GM12878 (cell line): ENCODE measurements at regions not wholly inside any gene's neighbourhood (a gene's known extent, or its start where the extent isn't known, plus 50 kb on each side); places are given as distances from the start of the nearest gene placed in this dataset.

ENCODE experiments used
- ATAC-seq: fragments of 200-7000 bp; cut with Tn5 transposase; 3 replicates; pipeline ENCODE4 v1.9.1; 2020; ENCODE audit warnings: mild to moderate bottlenecking, moderate library complexity
- BruUV-seq: library from RNA; stranded (reverse); fragments of 400-500 nt; replicated peaks from 2 replicates; lab custom pipeline; 2021; lab: Mats Ljungman, UMichigan
- CTCF ChIA-PET: fragments of 300-600 bp; sonication (Branson Sonifier 250); formaldehyde crosslinking; extraction: SDS; loops from one replicate; lab custom pipeline; 2021; ENCODE audit warnings: inconsistent platforms; lab: Yijun Ruan, JAX
- POLR2A ChIA-PET: fragments of 350-600 bp; formaldehyde crosslinking; extraction: SDS; loops from one replicate; lab custom pipeline; 2021; ENCODE audit warnings: inconsistent platforms; lab: Charles Lee
- RAD21 ChIA-PET: fragments of 300-600 bp; sonication (Branson Sonifier 250); formaldehyde crosslinking; loops from one replicate; lab custom pipeline; 2023; ENCODE audit warnings: antibody characterized with exemption; ENCODE audit not compliant: unreplicated experiment; lab: Charles Lee
- SMC1A ChIA-PET: fragments of 300-600 bp; sonication (Branson Sonifier 250); formaldehyde crosslinking; loops from one replicate; lab custom pipeline; 2023; ENCODE audit not compliant: unreplicated experiment, uncharacterized antibody; lab: Charles Lee
- DNase-seq: peaks from one replicate; pipeline ENCODE4 v3.0.0-alpha.2; 2011; ENCODE audit warnings: low read depth, low spot score
- FAIRE-seq: peaks from 3 replicates; lab custom pipeline; 2011; peaks lifted over from hg19 to GRCh38; lab: Jason Lieb, UNC
- H2AFZ ChIP-seq: 2 replicates; pipeline ENCODE4 v1.6.0; 2011; ENCODE audit warnings: low read depth, low read length, control low read depth; ENCODE audit not compliant: control insufficient read depth
- H3K27ac ChIP-seq: 2 replicates; pipeline ENCODE4 v1.5.1; 2011; ENCODE audit warnings: control low read depth; ENCODE audit not compliant: control insufficient read depth, insufficient read depth
- H3K27me3 ChIP-seq, 2 experiments: replicated peaks in 1 of 2; 2 replicates each; pipeline versions ENCODE4 v1.6.0 to v1.6.1; 2011; ENCODE audit warnings: low read length in 1 of 2; ENCODE audit not compliant: control insufficient read depth in 2 of 2, insufficient read depth in 2 of 2
- H3K36me3 ChIP-seq, 2 experiments: 2 replicates each; pipeline ENCODE4 v1.5.1; 2011; ENCODE audit warnings: low read length in 1 of 2; ENCODE audit not compliant: control insufficient read depth in 2 of 2, insufficient read depth in 2 of 2
- H3K4me1 ChIP-seq: 2 replicates; pipeline ENCODE4 v1.6.1; 2011; ENCODE audit warnings: mild to moderate bottlenecking, low read length, moderate library complexity, mixed read lengths; ENCODE audit not compliant: control insufficient read depth, insufficient read depth
- H3K4me2 ChIP-seq: 2 replicates; pipeline ENCODE4 v1.6.0; 2011; ENCODE audit warnings: control low read depth; ENCODE audit not compliant: control insufficient read depth, insufficient read depth
- H3K4me3 ChIP-seq: fragments of 200-600 bp; sonication (generic); 2 replicates; pipeline ENCODE4 v1.5.1; 2016
- H3K79me2 ChIP-seq: 2 replicates; pipeline ENCODE4 v1.6.0; 2011; ENCODE audit warnings: low read length; ENCODE audit not compliant: control insufficient read depth, insufficient read depth
- H3K9ac ChIP-seq: 2 replicates; pipeline ENCODE4 v1.8.0; 2011; ENCODE audit warnings: low read length, control low read depth, mixed read lengths; ENCODE audit not compliant: control insufficient read depth, insufficient read depth
- H3K9me3 ChIP-seq: replicated peaks from 3 replicates; pipeline ENCODE4 v1.5.1; 2011; ENCODE audit warnings: mild to moderate bottlenecking, low read length; ENCODE audit not compliant: control insufficient read depth, insufficient read depth
- H4K20me1 ChIP-seq: 2 replicates; pipeline ENCODE4 v1.6.0; 2011; ENCODE audit not compliant: control insufficient read depth, insufficient read depth
- BMI1 ChIP-seq: fragments of 450-650 bp; IDR thresholded peaks from 2 replicates; pipeline ENCODE4 v1.6.1; 2016; ENCODE audit warnings: mild to moderate bottlenecking, moderate library complexity, borderline replicate concordance
- CBX3 ChIP-seq: fragments of 200-600 bp; sonication (generic); IDR thresholded peaks from 2 replicates; pipeline ENCODE4 v1.6.1; 2016; ENCODE audit warnings: low read depth, borderline replicate concordance
- FOXM1 ChIP-seq: IDR thresholded peaks from 2 replicates; pipeline ENCODE4 v1.6.1; 2012; ENCODE audit warnings: low read depth, mild to moderate bottlenecking, inconsistent platforms, low read length, moderate library complexity
- IKZF2 ChIP-seq, 2 experiments: fragments of 450-650 bp; IDR thresholded peaks; 2 replicates each; pipeline ENCODE4 v1.6.1; 2017; ENCODE audit warnings: mild to moderate bottlenecking in 2 of 2, moderate library complexity in 2 of 2
- NBN ChIP-seq: fragments of 450-650 bp; IDR thresholded peaks from 2 replicates; pipeline ENCODE4 v1.6.1; 2016
- NFYA ChIP-seq: IDR thresholded peaks from 2 replicates; pipeline ENCODE4 v1.6.1; 2011; ENCODE audit warnings: low read depth, mild to moderate bottlenecking, low read length, improper control_type of control experiment, borderline replicate concordance
- NR2C2 ChIP-seq: IDR thresholded peaks from 2 replicates; pipeline ENCODE4 v1.6.1; 2011; ENCODE audit warnings: borderline replicate concordance, low read depth; ENCODE audit not compliant: control insufficient read depth, insufficient read length
- POLR2AphosphoS2 ChIP-seq: IDR thresholded peaks from 2 replicates; pipeline ENCODE4 v1.6.1; 2011; ENCODE audit warnings: low read depth, mild to moderate bottlenecking, low read length, improper control_type of control experiment, moderate library complexity
- POLR2AphosphoS5 ChIP-seq: IDR thresholded peaks from 2 replicates; pipeline ENCODE4 v1.6.1; 2011; ENCODE audit warnings: mild to moderate bottlenecking, low read length, inconsistent platforms
- RB1 ChIP-seq: fragments of 450-650 bp; formaldehyde crosslinking; IDR thresholded peaks from 2 replicates; pipeline ENCODE4 v1.6.1; 2017; ENCODE audit warnings: mild to moderate bottlenecking, borderline replicate concordance
- RFX5 ChIP-seq: IDR thresholded peaks from 2 replicates; pipeline ENCODE4 v1.6.1; 2011; ENCODE audit warnings: low read depth, low read length, improper control_type of control experiment
- RUNX3 ChIP-seq: IDR thresholded peaks from 2 replicates; pipeline ENCODE4 v1.6.1; 2012; ENCODE audit warnings: low read length, inconsistent platforms
- SIX5 ChIP-seq: IDR thresholded peaks from 2 replicates; pipeline ENCODE4 v1.6.1; 2011; ENCODE audit warnings: mild to moderate bottlenecking, low read depth, low read length, moderate library complexity; ENCODE audit not compliant: severe bottlenecking
- SMARCA5 ChIP-seq: fragments of 450-650 bp; IDR thresholded peaks from 2 replicates; pipeline ENCODE4 v1.6.1; 2017; ENCODE audit warnings: mild to moderate bottlenecking
- SPI1 ChIP-seq: IDR thresholded peaks from 2 replicates; pipeline ENCODE4 v1.6.1; 2011; ENCODE audit warnings: low read depth, mild to moderate bottlenecking, low read length, moderate library complexity, borderline replicate concordance; ENCODE audit not compliant: insufficient read depth
- WGBS: methylation state at CpG from one replicate; pipeline ENCODE4 v1.1.6; 2016; ENCODE audit warnings: low lambda C conversion rate; ENCODE audit not compliant: insufficient replicate concordance, insufficient coverage; ENCODE audit errors: missing lambda C conversion rate; 5-methylcytosine and 5-hydroxymethylcytosine counted together
- in situ Hi-C: fragments of 300-500 bp; cut with MboI; formaldehyde crosslinking; loops from 9 replicates; pipeline ENCODE4 v1.14.3; 2018; ENCODE audit warnings: mixed read lengths
- intact Hi-C: fragments of 100-400 bp; cut with micrococcal nuclease; formaldehyde crosslinking; loops from one replicate; pipeline ENCODE4 v1.14.2; 2022; ENCODE audit not compliant: unreplicated experiment
- TF ChIP-seq, protein P1 (sequence below): IDR thresholded peaks from 2 replicates; pipeline ENCODE4 v1.6.1; 2011; ENCODE audit warnings: low read depth, low read length, improper control_type of control experiment, borderline replicate concordance
- TF ChIP-seq, protein P2 (sequence below): IDR thresholded peaks from 2 replicates; pipeline ENCODE4 v1.6.1; 2011; ENCODE audit warnings: mild to moderate bottlenecking, low read depth, low read length, moderate library complexity; ENCODE audit not compliant: insufficient replicate concordance
- TF ChIP-seq, protein P3 (sequence below): fragments of 450-650 bp; IDR thresholded peaks from 2 replicates; pipeline ENCODE4 v1.6.1; 2018; ENCODE audit warnings: borderline replicate concordance, mild to moderate bottlenecking; ENCODE audit not compliant: partially characterized antibody
- TF ChIP-seq, protein P4 (sequence below): fragments of 450-650 bp; IDR thresholded peaks from 2 replicates; pipeline ENCODE4 v1.6.1; 2017; ENCODE audit warnings: mild to moderate bottlenecking

- TF ChIP-seq, protein P1, sequence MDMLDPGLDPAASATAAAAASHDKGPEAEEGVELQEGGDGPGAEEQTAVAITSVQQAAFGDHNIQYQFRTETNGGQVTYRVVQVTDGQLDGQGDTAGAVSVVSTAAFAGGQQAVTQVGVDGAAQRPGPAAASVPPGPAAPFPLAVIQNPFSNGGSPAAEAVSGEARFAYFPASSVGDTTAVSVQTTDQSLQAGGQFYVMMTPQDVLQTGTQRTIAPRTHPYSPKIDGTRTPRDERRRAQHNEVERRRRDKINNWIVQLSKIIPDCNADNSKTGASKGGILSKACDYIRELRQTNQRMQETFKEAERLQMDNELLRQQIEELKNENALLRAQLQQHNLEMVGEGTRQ, result no peak
Observed at GRCh38 chr12:61232040-61232439, 1028.2 kb upstream of the USP15 start (continued).

- H3K36me3 ChIP-seq, result no peaks in the 10 kb centered on the region
- H3K27ac ChIP-seq, result no peak overlapping the region
- DNase-seq (no peak), ATAC-seq (no peak), FAIRE-seq (no peak)
- H3K4me1 ChIP-seq, result no peaks in the 10 kb centered on the region
- no peak overlapping the region for H3K9ac ChIP-seq
- POLR2A ChIA-PET, result no interaction called here
- SMC1A ChIA-PET, result no interaction called here
- no peak overlapping the region for H2AFZ ChIP-seq
- H3K4me3 ChIP-seq, result no peak overlapping the region
- RAD21 ChIA-PET, result no interaction called here
- BruUV-seq, result no TSS peak
- no peaks in the 10 kb centered on the region for H3K27me3 ChIP-seq
- H3K79me2 ChIP-seq, result no peaks in the 10 kb centered on the region
- H3K4me2 ChIP-seq, result no peak overlapping the region
- in situ Hi-C loops, result no loop called here
- intact Hi-C loops, result no loop called here
- 6% methylated on average over 2 of the region's 2 CpGs for WGBS
- CTCF ChIA-PET, result no interaction called here
- no peaks in the 10 kb centered on the region for H3K9me3 ChIP-seq
- no peaks in the 10 kb centered on the region for H4K20me1 ChIP-seq
- TF ChIP-seq POLR2AphosphoS2 (no peak), FOXM1 (no peak), NBN (no peak), NR2C2 (no peak), RB1 (no peak), IKZF2 (IDR thresholded peaks at IDR 0.05) (no peak), BMI1 (no peak), RUNX3 (no peak), CBX3 (no peak), POLR2AphosphoS5 (no peak), RFX5 (no peak), SIX5 (no peak), SPI1 (no peak), SMARCA5 (no peak), NFYA (no peak)
- TF ChIP-seq, protein P2, sequence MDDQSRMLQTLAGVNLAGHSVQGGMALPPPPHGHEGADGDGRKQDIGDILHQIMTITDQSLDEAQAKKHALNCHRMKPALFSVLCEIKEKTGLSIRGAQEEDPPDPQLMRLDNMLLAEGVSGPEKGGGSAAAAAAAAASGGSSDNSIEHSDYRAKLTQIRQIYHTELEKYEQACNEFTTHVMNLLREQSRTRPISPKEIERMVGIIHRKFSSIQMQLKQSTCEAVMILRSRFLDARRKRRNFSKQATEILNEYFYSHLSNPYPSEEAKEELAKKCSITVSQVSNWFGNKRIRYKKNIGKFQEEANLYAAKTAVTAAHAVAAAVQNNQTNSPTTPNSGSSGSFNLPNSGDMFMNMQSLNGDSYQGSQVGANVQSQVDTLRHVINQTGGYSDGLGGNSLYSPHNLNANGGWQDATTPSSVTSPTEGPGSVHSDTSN, result no peak
- TF ChIP-seq, protein P3, sequence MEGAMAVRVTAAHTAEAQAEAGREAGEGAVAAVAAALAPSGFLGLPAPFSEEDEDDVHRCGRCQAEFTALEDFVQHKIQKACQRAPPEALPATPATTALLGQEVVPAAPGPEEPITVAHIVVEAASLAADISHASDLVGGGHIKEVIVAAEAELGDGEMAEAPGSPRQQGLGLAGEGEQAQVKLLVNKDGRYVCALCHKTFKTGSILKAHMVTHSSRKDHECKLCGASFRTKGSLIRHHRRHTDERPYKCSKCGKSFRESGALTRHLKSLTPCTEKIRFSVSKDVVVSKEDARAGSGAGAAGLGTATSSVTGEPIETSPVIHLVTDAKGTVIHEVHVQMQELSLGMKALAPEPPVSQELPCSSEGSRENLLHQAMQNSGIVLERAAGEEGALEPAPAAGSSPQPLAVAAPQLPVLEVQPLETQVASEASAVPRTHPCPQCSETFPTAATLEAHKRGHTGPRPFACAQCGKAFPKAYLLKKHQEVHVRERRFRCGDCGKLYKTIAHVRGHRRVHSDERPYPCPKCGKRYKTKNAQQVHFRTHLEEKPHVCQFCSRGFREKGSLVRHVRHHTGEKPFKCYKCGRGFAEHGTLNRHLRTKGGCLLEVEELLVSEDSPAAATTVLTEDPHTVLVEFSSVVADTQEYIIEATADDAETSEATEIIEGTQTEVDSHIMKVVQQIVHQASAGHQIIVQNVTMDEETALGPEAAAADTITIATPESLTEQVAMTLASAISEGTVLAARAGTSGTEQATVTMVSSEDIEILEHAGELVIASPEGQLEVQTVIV, result no peak
- TF ChIP-seq, protein P4, sequence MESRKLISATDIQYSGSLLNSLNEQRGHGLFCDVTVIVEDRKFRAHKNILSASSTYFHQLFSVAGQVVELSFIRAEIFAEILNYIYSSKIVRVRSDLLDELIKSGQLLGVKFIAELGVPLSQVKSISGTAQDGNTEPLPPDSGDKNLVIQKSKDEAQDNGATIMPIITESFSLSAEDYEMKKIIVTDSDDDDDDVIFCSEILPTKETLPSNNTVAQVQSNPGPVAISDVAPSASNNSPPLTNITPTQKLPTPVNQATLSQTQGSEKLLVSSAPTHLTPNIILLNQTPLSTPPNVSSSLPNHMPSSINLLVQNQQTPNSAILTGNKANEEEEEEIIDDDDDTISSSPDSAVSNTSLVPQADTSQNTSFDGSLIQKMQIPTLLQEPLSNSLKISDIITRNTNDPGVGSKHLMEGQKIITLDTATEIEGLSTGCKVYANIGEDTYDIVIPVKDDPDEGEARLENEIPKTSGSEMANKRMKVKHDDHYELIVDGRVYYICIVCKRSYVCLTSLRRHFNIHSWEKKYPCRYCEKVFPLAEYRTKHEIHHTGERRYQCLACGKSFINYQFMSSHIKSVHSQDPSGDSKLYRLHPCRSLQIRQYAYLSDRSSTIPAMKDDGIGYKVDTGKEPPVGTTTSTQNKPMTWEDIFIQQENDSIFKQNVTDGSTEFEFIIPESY, result no peak
Observed at GRCh38 chr12:61250303-61250702, 1009.9 kb upstream of the USP15 start.
